ENCODE measurements at regions not wholly inside any gene's neighbourhood (a gene's known extent, or its start where the extent isn't known, plus 50 kb on each side); places are given as distances from the start of the nearest gene placed in this dataset.

DNA sequence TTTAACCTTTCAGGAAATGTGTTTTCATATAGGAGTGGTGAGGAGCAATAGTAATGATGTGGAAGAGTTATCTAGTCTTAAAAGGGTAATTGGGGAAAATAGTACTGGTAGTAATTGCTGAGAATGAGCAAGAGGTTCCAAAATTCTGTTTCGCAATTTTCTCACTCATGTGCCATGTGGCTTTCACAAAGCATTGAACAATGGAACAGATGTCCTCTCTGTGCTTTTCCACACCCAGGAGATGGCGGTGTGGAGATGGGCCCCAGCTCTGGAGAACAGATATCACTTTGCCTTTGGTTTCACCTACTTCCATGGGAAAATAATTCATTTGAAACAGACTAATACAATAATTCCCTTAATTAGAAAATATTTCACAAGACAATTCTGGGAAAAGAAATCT is 170.0 kb upstream of the SLC10A2 start:
- no peaks in the 10 kb centered on the region for H3K9me3 ChIP-seq
- H3K27me3 ChIP-seq, result no peaks in the 10 kb centered on the region
- intact Hi-C loops (cut with DNase I), result no loop called here
- H3K36me3 ChIP-seq (replicated peaks in 1 of 2; ENCODE audit: insufficient read depth in 1 of 2, low read depth in 2 of 2), result no peaks in the 10 kb centered on the region
- H3K4me1 ChIP-seq, result no peaks in the 10 kb centered on the region
- DNase-seq (no peak), ATAC-seq (no peak)
- TF ChIP-seq, protein P1, sequence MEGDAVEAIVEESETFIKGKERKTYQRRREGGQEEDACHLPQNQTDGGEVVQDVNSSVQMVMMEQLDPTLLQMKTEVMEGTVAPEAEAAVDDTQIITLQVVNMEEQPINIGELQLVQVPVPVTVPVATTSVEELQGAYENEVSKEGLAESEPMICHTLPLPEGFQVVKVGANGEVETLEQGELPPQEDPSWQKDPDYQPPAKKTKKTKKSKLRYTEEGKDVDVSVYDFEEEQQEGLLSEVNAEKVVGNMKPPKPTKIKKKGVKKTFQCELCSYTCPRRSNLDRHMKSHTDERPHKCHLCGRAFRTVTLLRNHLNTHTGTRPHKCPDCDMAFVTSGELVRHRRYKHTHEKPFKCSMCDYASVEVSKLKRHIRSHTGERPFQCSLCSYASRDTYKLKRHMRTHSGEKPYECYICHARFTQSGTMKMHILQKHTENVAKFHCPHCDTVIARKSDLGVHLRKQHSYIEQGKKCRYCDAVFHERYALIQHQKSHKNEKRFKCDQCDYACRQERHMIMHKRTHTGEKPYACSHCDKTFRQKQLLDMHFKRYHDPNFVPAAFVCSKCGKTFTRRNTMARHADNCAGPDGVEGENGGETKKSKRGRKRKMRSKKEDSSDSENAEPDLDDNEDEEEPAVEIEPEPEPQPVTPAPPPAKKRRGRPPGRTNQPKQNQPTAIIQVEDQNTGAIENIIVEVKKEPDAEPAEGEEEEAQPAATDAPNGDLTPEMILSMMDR (IDR thresholded peaks at IDR 0.05), result no peak
- no peak for TF ChIP-seq POLR2A (IDR thresholded peaks at IDR 0.05)
- H3K27ac ChIP-seq, result no peak overlapping the region
- no peak overlapping the region for H3K4me3 ChIP-seq
- WGBS, 2 donors, result 76 to 86% methylated on average over 2 of the region's 2 CpGs

DNA sequence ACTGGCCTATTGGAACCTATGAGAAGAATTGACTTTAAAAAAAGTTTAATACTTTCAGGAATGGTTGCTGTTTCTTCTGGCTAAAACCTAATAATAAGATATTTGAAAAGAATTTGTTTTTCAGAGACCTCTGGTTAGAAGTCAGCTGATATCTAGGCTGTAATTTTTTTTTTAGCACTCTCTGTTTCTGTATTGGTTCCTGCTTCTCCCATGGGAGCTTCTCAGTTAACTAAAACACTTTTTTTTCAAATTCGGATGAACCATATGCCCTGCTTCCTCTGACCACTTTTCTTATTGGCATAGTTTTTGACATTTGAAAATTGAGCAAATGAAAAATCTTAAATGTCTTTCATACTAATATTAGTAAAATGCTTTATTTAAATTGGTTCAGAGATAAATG is 163.5 kb upstream of the SLC10A2 start:
- ATAC-seq (no peak), DNase-seq (no peak)
- H3K4me1 ChIP-seq, result no peaks in the 10 kb centered on the region
- H3K36me3 ChIP-seq (replicated peaks in 1 of 2; ENCODE audit: insufficient read depth in 1 of 2, low read depth in 2 of 2), result no peaks in the 10 kb centered on the region
- no peak overlapping the region for H3K4me3 ChIP-seq
- H3K9me3 ChIP-seq, result no peaks in the 10 kb centered on the region
- intact Hi-C loops (cut with DNase I), result no loop called here
- no peak for TF ChIP-seq POLR2A (IDR thresholded peaks at IDR 0.05)
- TF ChIP-seq, protein P1 (IDR thresholded peaks at IDR 0.05), result no peak
- WGBS, 2 donors, result 53 to 56% methylated on average over 1 of the region's 1 CpG
- H3K27ac ChIP-seq, result no peak overlapping the region
- H3K27me3 ChIP-seq, result no peaks in the 10 kb centered on the region

DNA sequence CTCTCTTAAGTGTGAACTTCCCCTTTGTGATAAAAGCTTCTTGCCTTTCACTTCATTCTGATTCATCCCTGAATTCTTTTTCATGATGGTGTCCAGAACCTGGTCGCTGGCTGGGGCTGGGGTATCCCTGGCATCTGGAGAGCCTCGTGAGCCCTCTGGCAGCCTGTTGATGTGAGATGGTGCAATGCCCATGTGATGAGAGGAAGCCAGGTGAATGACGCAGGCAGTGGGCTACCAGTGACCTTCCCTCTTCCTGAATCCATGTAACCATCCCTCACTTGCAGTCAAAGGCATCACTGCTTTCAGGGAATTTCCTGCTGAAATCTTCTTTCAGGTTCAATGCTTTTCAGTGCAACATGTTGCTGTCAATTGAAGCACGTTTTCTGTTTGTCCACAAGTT is 158.6 kb upstream of the SLC10A2 start:
- no peak overlapping the region for H3K27ac ChIP-seq
- H3K9me3 ChIP-seq, result no peaks in the 10 kb centered on the region
- DNase-seq (no peak), ATAC-seq (no peak)
- H3K36me3 ChIP-seq (replicated peaks in 1 of 2; ENCODE audit: insufficient read depth in 1 of 2, low read depth in 2 of 2), result no peaks in the 10 kb centered on the region
- H3K27me3 ChIP-seq, result no peaks in the 10 kb centered on the region
- no peak overlapping the region for H3K4me3 ChIP-seq
- 51 to 56% methylated on average over 4 of the region's 4 CpGs for WGBS, 2 donors
- intact Hi-C loops (cut with DNase I), result no loop called here
- no peaks in the 10 kb centered on the region for H3K4me1 ChIP-seq
- TF ChIP-seq, protein P1 (IDR thresholded peaks at IDR 0.05), result no peak

DNA sequence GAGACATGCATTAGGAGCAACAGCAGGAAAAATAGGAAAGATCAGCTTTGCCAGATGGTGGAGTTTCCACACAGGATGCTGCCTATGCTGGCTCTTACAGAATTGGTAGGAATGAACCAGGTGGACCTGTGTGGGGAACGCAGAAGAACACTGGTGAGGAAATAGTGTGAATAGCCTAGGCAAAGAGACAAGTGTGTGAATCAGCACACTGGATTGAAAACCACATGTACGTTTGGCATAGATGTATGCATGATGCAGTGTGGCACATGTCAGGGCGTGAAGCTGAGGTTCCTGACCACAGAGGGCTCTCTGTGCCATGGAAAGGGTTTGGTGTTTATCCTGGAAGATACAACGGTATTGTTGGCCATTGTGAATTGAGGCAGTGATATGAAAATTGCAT is 156.5 kb upstream of the SLC10A2 start:
- ATAC-seq (no peak), DNase-seq (no peak)
- no peak overlapping the region for H3K27ac ChIP-seq
- WGBS, 2 donors, result 55 to 63% methylated on average over 4 of the region's 4 CpGs
- no peak overlapping the region for H3K4me3 ChIP-seq
- intact Hi-C loops (cut with DNase I), result no loop called here
- TF ChIP-seq POLR2A (IDR thresholded peaks at IDR 0.05), result no peak
- TF ChIP-seq, protein P1 (IDR thresholded peaks at IDR 0.05), result no peak
- no peaks in the 10 kb centered on the region for H3K36me3 ChIP-seq (replicated peaks in 1 of 2; ENCODE audit: insufficient read depth in 1 of 2, low read depth in 2 of 2)
- H3K4me1 ChIP-seq, result peaks cover 4% of the 10 kb centered on the region
- H3K9me3 ChIP-seq, result no peaks in the 10 kb centered on the region
- no peaks in the 10 kb centered on the region for H3K27me3 ChIP-seq

DNA sequence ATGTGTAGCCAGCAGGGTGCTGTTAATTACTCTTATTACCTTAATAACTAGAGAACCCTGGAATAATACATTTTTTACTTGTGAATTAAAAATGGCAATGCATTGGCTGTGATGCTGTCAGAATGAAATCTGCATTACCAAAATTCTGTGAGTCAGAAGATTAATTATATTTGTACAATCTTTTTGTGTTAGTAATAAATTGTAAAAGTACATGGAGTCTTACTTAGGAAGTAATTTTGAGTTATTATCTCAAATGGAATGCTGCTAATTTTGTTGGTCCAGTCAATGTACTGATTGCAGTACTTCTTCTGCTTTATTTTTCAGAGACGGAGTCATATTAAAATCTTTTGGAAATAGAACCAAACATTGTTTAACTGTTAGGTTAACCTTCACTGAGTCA is 152.0 kb upstream of the SLC10A2 start:
- Histone ChIP-seq H3K4me1 (peaks cover 4% of the 10 kb centered on the region), H3K27me3 (no peaks in the 10 kb centered on the region), H3K9me3 (no peaks in the 10 kb centered on the region), H3K27ac (peak overlapping the region in 1 of 4 donors; percentile 17), H3K36me3 (replicated peaks in 1 of 2; ENCODE audit: insufficient read depth in 1 of 2, low read depth in 2 of 2) (no peaks in the 10 kb centered on the region), H3K4me3 (no peak overlapping the region)
- DNase-seq (no peak), ATAC-seq (peak; percentile 68)
- intact Hi-C loops (cut with DNase I), result no loop called here
- whole genome bisulfite sequencing, 2 donors, result 31 to 44% methylated on average over 1 of the region's 1 CpG
- TF ChIP-seq, protein P1 (IDR thresholded peaks at IDR 0.05), result no peak
- no peak for TF ChIP-seq POLR2A (IDR thresholded peaks at IDR 0.05)
